CD4-positive, CD25-positive, alpha-beta regulatory T cell (primary cell): ENCODE measurements at regions not wholly inside any gene's neighbourhood (a gene's known extent, or its start where the extent isn't known, plus 50 kb on each side); places are given as distances from the start of the nearest gene placed in this dataset.

ENCODE experiments used
- ATAC-seq, 2 donors: fragments of 150-1000 bp; cut with Tn5 transposase; one replicate each; pipeline ENCODE4 v1.10.0; 2021; ENCODE audit warnings: low read depth in 2 of 2, moderate number of reproducible peaks in 2 of 2, moderate library complexity in 1 of 2
- DNase-seq, 3 donors: peaks; one replicate each; pipeline versions ENCODE4 v3.0.0 to v3.0.0-alpha.2; 2012 to 2022; ENCODE audit warnings: mixed read lengths in 1 of 3
- H3K27ac ChIP-seq: one replicate; pipeline ENCODE4 v1.7.0; 2013; ENCODE audit warnings: mild to moderate bottlenecking, low read length; ENCODE audit not compliant: insufficient read depth, poor library complexity, severe bottlenecking
- H3K27me3 ChIP-seq: one replicate; pipeline ENCODE4 v1.7.0; 2013; ENCODE audit warnings: low read length; ENCODE audit not compliant: control insufficient read depth, insufficient read depth
- H3K36me3 ChIP-seq: one replicate; pipeline ENCODE4 v1.7.0; 2013; ENCODE audit warnings: mild to moderate bottlenecking, low read length, moderate library complexity; ENCODE audit not compliant: control insufficient read depth, insufficient read depth
- H3K4me1 ChIP-seq: 2 replicates; pipeline ENCODE4 v1.7.0; 2013; ENCODE audit warnings: mild to moderate bottlenecking, low read length; ENCODE audit not compliant: insufficient read depth, control insufficient read depth, poor library complexity, severe bottlenecking
- H3K4me3 ChIP-seq: one replicate; pipeline ENCODE4 v1.7.0; 2013; ENCODE audit warnings: low read depth, mild to moderate bottlenecking, low read length, moderate library complexity
- H3K9me3 ChIP-seq, 2 experiments: 1 replicate in 1 of 2; 2 replicates in 1 of 2; pipeline ENCODE4 v1.7.0; 2013; ENCODE audit warnings: low read length in 2 of 2, mild to moderate bottlenecking in 1 of 2, moderate library complexity in 1 of 2; ENCODE audit not compliant: control insufficient read depth in 2 of 2
- H3K27ac Mint-ChIP-seq, 3 donors: one replicate each; pipeline ENCODE4 v1.8.0; 2020 to 2022; ENCODE audit warnings: mild to moderate bottlenecking in 3 of 3, mixed read lengths in 3 of 3, moderate library complexity in 2 of 3
- H3K27me3 Mint-ChIP-seq: one replicate; pipeline ENCODE4 v1.8.0; 2022; ENCODE audit warnings: mild to moderate bottlenecking, mixed read lengths
- H3K36me3 Mint-ChIP-seq: one replicate; pipeline ENCODE4 v1.8.0; 2020; ENCODE audit warnings: mixed read lengths
- H3K4me1 Mint-ChIP-seq, 4 donors: one replicate each; pipeline ENCODE4 v1.8.0; 2020 to 2022; ENCODE audit warnings: mixed read lengths in 4 of 4, mild to moderate bottlenecking in 1 of 4
- H3K4me3 Mint-ChIP-seq, 4 donors: one replicate each; pipeline ENCODE4 v1.8.0; 2020 to 2022; ENCODE audit warnings: mild to moderate bottlenecking in 4 of 4, mixed read lengths in 4 of 4, moderate library complexity in 3 of 4
- H3K9me3 Mint-ChIP-seq, 7 donors: one replicate each; pipeline ENCODE4 v1.8.0; 2020 to 2022; ENCODE audit warnings: mixed read lengths in 7 of 7, mild to moderate bottlenecking in 3 of 7, moderate library complexity in 2 of 7

GRCh38 chr1:221162939-221163338 lies 283.7 kb downstream of the HLX start:
- Mint-ChIP-seq H3K27me3 (no peaks in the 10 kb centered on the region), H3K4me3 (no peak overlapping the region), H3K4me1 (no peaks in the 10 kb centered on the region), H3K27ac (no peak overlapping the region), H3K36me3 (no peaks in the 10 kb centered on the region), H3K9me3 (peaks cover 0 to 5% (median 0%) of the 10 kb centered on the region in 7 donors)
- DNase-seq = no peak
- ATAC-seq = no peak
- Histone ChIP-seq H3K9me3 (no peaks in the 10 kb centered on the region), H3K36me3 (no peaks in the 10 kb centered on the region), H3K27ac (no peak overlapping the region), H3K4me1 (no peaks in the 10 kb centered on the region), H3K27me3 (no peaks in the 10 kb centered on the region), H3K4me3 (no peak overlapping the region)

GRCh38 chr1:221164029-221164428 lies 284.8 kb downstream of the HLX start:
- Mint-ChIP-seq H3K27ac (no peak overlapping the region), H3K9me3 (peaks cover 0 to 5% (median 0%) of the 10 kb centered on the region in 7 donors), H3K4me3 (no peak overlapping the region), H3K27me3 (no peaks in the 10 kb centered on the region), H3K36me3 (no peaks in the 10 kb centered on the region), H3K4me1 (no peaks in the 10 kb centered on the region)
- no peak for DNase-seq
- no peak overlapping the region for H3K4me3 ChIP-seq
- no peak overlapping the region for H3K27ac ChIP-seq
- H3K4me1 ChIP-seq = no peaks in the 10 kb centered on the region
- no peaks in the 10 kb centered on the region for H3K9me3 ChIP-seq
- H3K36me3 ChIP-seq = no peaks in the 10 kb centered on the region
- no peaks in the 10 kb centered on the region for H3K27me3 ChIP-seq
- no peak for ATAC-seq

GRCh38 chr1:221164951-221165838 lies 286.0 kb downstream of the HLX start:
- DNase-seq (no peak), ATAC-seq (no peak)
- Histone ChIP-seq H3K27me3 (no peaks in the 10 kb centered on the region), H3K27ac (no peak overlapping the region), H3K4me3 (no peak overlapping the region), H3K9me3 (no peaks in the 10 kb centered on the region), H3K4me1 (no peaks in the 10 kb centered on the region), H3K36me3 (no peaks in the 10 kb centered on the region)
- Mint-ChIP-seq H3K36me3 (no peaks in the 10 kb centered on the region), H3K4me1 (no peaks in the 10 kb centered on the region), H3K27ac (no peak overlapping the region), H3K4me3 (no peak overlapping the region), H3K27me3 (no peaks in the 10 kb centered on the region), H3K9me3 (peaks cover 0 to 3% (median 0%) of the 10 kb centered on the region in 7 donors)

GRCh38 chr1:221165839-221166500 lies 286.7 kb downstream of the HLX start:
- no peaks in the 10 kb centered on the region for H3K36me3 Mint-ChIP-seq
- peaks cover 0 to 3% (median 0%) of the 10 kb centered on the region in 7 donors for H3K9me3 Mint-ChIP-seq
- H3K27me3 ChIP-seq = no peaks in the 10 kb centered on the region
- ATAC-seq (no peak), DNase-seq (no peak)
- H3K4me1 Mint-ChIP-seq = no peaks in the 10 kb centered on the region
- no peaks in the 10 kb centered on the region for H3K36me3 ChIP-seq
- no peaks in the 10 kb centered on the region for H3K27me3 Mint-ChIP-seq
- H3K4me1 ChIP-seq = no peaks in the 10 kb centered on the region
- no peak overlapping the region for H3K4me3 ChIP-seq
- H3K9me3 ChIP-seq = no peaks in the 10 kb centered on the region
- H3K27ac Mint-ChIP-seq = no peak overlapping the region
- no peak overlapping the region for H3K27ac ChIP-seq
- no peak overlapping the region for H3K4me3 Mint-ChIP-seq

GRCh38 chr1:221166559-221167318 lies 287.5 kb downstream of the HLX start:
- no peak overlapping the region for H3K4me3 Mint-ChIP-seq
- Histone ChIP-seq H3K36me3 (no peaks in the 10 kb centered on the region), H3K4me3 (no peak overlapping the region), H3K27ac (no peak overlapping the region), H3K4me1 (no peaks in the 10 kb centered on the region), H3K27me3 (no peaks in the 10 kb centered on the region), H3K9me3 (no peaks in the 10 kb centered on the region)
- ATAC-seq = peak in 1 of 2 donors; percentile 18
- no peaks in the 10 kb centered on the region for H3K36me3 Mint-ChIP-seq
- no peaks in the 10 kb centered on the region for H3K27me3 Mint-ChIP-seq
- H3K4me1 Mint-ChIP-seq = no peaks in the 10 kb centered on the region
- DNase-seq = no peak
- H3K9me3 Mint-ChIP-seq = peaks cover 0 to 6% (median 2%) of the 10 kb centered on the region in 7 donors
- no peak overlapping the region for H3K27ac Mint-ChIP-seq

DNA sequence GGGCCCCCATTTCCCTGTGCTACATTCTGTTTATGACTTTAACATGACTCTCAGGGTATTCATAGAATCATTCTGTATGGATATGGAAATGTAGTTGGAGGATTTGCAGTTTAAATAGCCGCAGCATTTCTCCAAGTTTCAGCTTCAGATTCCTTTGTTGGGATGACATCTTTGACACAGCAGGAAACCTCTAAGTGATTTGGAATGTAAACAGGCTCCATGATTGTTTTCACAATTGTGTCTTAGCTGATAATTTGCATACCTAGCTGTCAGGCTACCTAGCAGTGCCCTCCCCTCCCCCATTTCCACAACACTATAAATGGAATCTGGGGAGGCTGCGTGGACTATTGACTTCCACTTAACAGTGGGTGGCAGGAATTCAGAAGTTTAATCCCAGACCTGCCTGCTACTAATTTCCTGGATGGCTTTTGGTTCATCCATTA lies 290.2 kb downstream of the HLX start:
- Histone ChIP-seq H3K27me3 (no peaks in the 10 kb centered on the region), H3K4me1 (no peaks in the 10 kb centered on the region), H3K27ac (no peak overlapping the region), H3K4me3 (no peak overlapping the region), H3K36me3 (no peaks in the 10 kb centered on the region), H3K9me3 (no peaks in the 10 kb centered on the region)
- Mint-ChIP-seq H3K4me3 (no peak overlapping the region), H3K4me1 (no peaks in the 10 kb centered on the region), H3K9me3 (peaks cover 0 to 9% (median 0%) of the 10 kb centered on the region in 7 donors), H3K27ac (no peak overlapping the region), H3K36me3 (no peaks in the 10 kb centered on the region), H3K27me3 (no peaks in the 10 kb centered on the region)
- no peak for ATAC-seq
- DNase-seq = no peak

DNA sequence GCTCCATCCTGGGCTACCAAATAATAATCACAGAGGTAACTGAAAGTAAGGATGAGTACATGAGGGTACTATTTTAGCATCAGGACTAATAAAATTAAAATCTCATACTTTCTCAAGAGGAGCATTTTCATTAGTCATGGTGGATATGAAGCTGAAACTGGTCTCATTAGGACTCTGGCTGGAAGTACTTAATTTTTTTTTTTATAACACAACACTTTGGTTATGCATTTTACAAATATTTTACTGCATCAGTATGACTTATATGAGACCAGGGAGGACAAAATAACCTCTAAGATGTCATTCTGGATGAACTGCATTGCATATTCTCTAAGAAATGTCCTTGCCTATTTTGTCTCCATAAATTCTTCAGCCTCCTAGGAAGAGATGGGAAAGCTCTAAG lies 290.9 kb downstream of the HLX start:
- Histone ChIP-seq H3K9me3 (no peaks in the 10 kb centered on the region), H3K4me1 (no peaks in the 10 kb centered on the region), H3K27me3 (no peaks in the 10 kb centered on the region), H3K27ac (no peak overlapping the region), H3K36me3 (no peaks in the 10 kb centered on the region), H3K4me3 (no peak overlapping the region)
- Mint-ChIP-seq H3K27me3 (no peaks in the 10 kb centered on the region), H3K27ac (no peak overlapping the region), H3K9me3 (peaks cover 0 to 9% (median 0%) of the 10 kb centered on the region in 7 donors), H3K4me3 (no peak overlapping the region), H3K4me1 (no peaks in the 10 kb centered on the region), H3K36me3 (no peaks in the 10 kb centered on the region)
- DNase-seq (no peak), ATAC-seq (no peak)
